B cell (primary cell): ENCODE measurements at regions not wholly inside any gene's neighbourhood (a gene's known extent, or its start where the extent isn't known, plus 50 kb on each side); places are given as distances from the start of the nearest gene placed in this dataset.

Source experiments
- ATAC-seq: fragments of 200-7000 bp; cut with Tn5 transposase; one replicate; pipeline ENCODE4 v1.10.0; 2021; ENCODE audit warnings: low read depth, mild to moderate bottlenecking, moderate number of reproducible peaks, moderate library complexity
- CTCF ChIA-PET: fragments of 350-600 bp; sonication (Branson Sonifier 250); formaldehyde crosslinking; loops from one replicate; lab custom pipeline; 2021; ENCODE audit warnings: antibody characterized with exemption, inconsistent platforms; lab: Charles Lee
- POLR2A ChIA-PET: fragments of 350-600 bp; sonication (Branson Sonifier 250); formaldehyde crosslinking; loops from one replicate; lab custom pipeline; 2021; ENCODE audit warnings: antibody characterized with exemption; lab: Charles Lee
- DNase-seq: peaks from one replicate; pipeline ENCODE4 v3.0.0; 2013
- H2AFZ ChIP-seq: 2 replicates; pipeline ENCODE4 v1.6.1; 2012; ENCODE audit warnings: mild to moderate bottlenecking, low read depth, low read length; ENCODE audit not compliant: insufficient read depth, poor library complexity, severe bottlenecking
- H3K27ac ChIP-seq, 2 donors: 1 replicate in 1 of 2; 2 replicates in 1 of 2; pipeline ENCODE4 v1.5.1; 2012 to 2013; ENCODE audit warnings: low read length in 2 of 2, mild to moderate bottlenecking in 2 of 2, moderate library complexity in 1 of 2
- H3K27me3 ChIP-seq, 4 experiments: fragments of 200-600 bp in 1 of 4; sonication (generic) in 1 of 4; replicated peaks in 1 of 4; 1 replicate in 2 of 4; 2 replicates in 2 of 4; pipeline versions ENCODE4 v1.6.1 to v1.7.0; 2013 to 2016; ENCODE audit warnings: low read length in 3 of 4, mild to moderate bottlenecking in 2 of 4, mixed read lengths in 1 of 4, moderate library complexity in 1 of 4; ENCODE audit not compliant: insufficient read depth in 4 of 4, control insufficient read depth in 3 of 4; ENCODE audit errors: control extremely low read depth in 1 of 4
- H3K36me3 ChIP-seq, 2 experiments: replicated peaks in 1 of 2; 1 replicate in 1 of 2; 2 replicates in 1 of 2; pipeline versions ENCODE4 v1.6.1 to v1.7.1; 2013; ENCODE audit warnings: low read length in 1 of 2; ENCODE audit not compliant: insufficient read depth in 2 of 2, control insufficient read depth in 1 of 2; ENCODE audit errors: control extremely low read depth in 1 of 2, extremely low read depth in 1 of 2
- H3K4me1 ChIP-seq, 2 donors: fragments of 200-600 bp in 1 of 2; sonication (generic) in 1 of 2; 1 replicate in 1 of 2; 2 replicates in 1 of 2; pipeline versions ENCODE4 v1.5.1 to v1.6.1; 2013 to 2017; ENCODE audit warnings: low read length in 2 of 2; ENCODE audit not compliant: control insufficient read depth in 2 of 2, insufficient read depth in 2 of 2
- H3K4me2 ChIP-seq: replicated peaks from 2 replicates; pipeline ENCODE3; 2012; ENCODE audit warnings: mild to moderate bottlenecking, low read depth, low read length; ENCODE audit not compliant: poor library complexity, severe bottlenecking
- H3K4me3 ChIP-seq, 5 experiments: fragments of 200-600 bp in 1 of 5; sonication (generic) in 1 of 5; 1 replicate in 3 of 5; 2 replicates in 2 of 5; pipeline versions ENCODE4 v1.5.1 to v1.7.0; 2011 to 2016; ENCODE audit warnings: low read length in 4 of 5, mild to moderate bottlenecking in 4 of 5, low read depth in 2 of 5, control low read depth in 1 of 5, moderate library complexity in 1 of 5; ENCODE audit not compliant: insufficient read depth in 1 of 5; ENCODE audit errors: control extremely low read depth in 1 of 5, extremely low read depth in 1 of 5
- H3K79me2 ChIP-seq: fragments of 200-600 bp; sonication (generic); one replicate; pipeline ENCODE4 v1.6.0; 2016; ENCODE audit warnings: low read length; ENCODE audit not compliant: control insufficient read depth, insufficient read depth
- H3K9ac ChIP-seq: fragments of 200-600 bp; sonication (generic); 2 replicates; pipeline ENCODE4 v1.6.1; 2017; ENCODE audit warnings: mild to moderate bottlenecking, low read length, moderate library complexity
- H3K9me3 ChIP-seq, 3 donors: one replicate each; pipeline versions ENCODE4 v1.6.1 to v1.7.1; 2013; ENCODE audit warnings: low read length in 2 of 3; ENCODE audit not compliant: control insufficient read depth in 2 of 3, insufficient read depth in 1 of 3; ENCODE audit errors: control extremely low read depth in 1 of 3
- H4K20me1 ChIP-seq: 2 replicates; pipeline ENCODE4 v1.6.0; 2012; ENCODE audit warnings: mild to moderate bottlenecking, low read length; ENCODE audit not compliant: insufficient read depth, control insufficient read depth, poor library complexity, severe bottlenecking
- H3K27ac Mint-ChIP-seq: one replicate; pipeline ENCODE4 v1.8.0; 2021; ENCODE audit warnings: mixed read lengths
- H3K27me3 Mint-ChIP-seq: one replicate; pipeline ENCODE4 v1.8.0; 2021; ENCODE audit warnings: mixed read lengths
- H3K4me1 Mint-ChIP-seq: one replicate; pipeline ENCODE4 v1.8.0; 2021; ENCODE audit warnings: mixed read lengths
- H3K4me3 Mint-ChIP-seq: one replicate; pipeline ENCODE4 v1.8.0; 2021; ENCODE audit warnings: mixed read lengths
- H3K9me3 Mint-ChIP-seq: one replicate; pipeline ENCODE4 v1.8.0; 2022; ENCODE audit warnings: mixed read lengths; ENCODE audit not compliant: insufficient read depth
- CTCF ChIP-seq: fragments of 200-600 bp; IDR thresholded peaks from one replicate; pipeline ENCODE4 v1.8.0; 2022; ENCODE audit warnings: antibody characterized with exemption, mild to moderate bottlenecking
- EZH2 ChIP-seq: IDR thresholded peaks from 2 replicates; pipeline ENCODE4 v1.6.1; 2012; ENCODE audit warnings: borderline replicate concordance, low read depth, mild to moderate bottlenecking, moderate library complexity, low read length; ENCODE audit not compliant: insufficient read depth, poor library complexity, severe bottlenecking
- WGBS: methylation state at CpG from one replicate; pipeline ENCODE4 v1.1.5; 2013; ENCODE audit warnings: missing lambda C conversion rate; ENCODE audit not compliant: insufficient coverage; 5-methylcytosine and 5-hydroxymethylcytosine counted together
- intact Hi-C: fragments of 100-400 bp; cut with micrococcal nuclease; formaldehyde crosslinking; loops from one replicate; pipeline ENCODE4 v1.10.0; 2022

- ChIA-PET POLR2A (no interaction called here), CTCF (no interaction called here)
- intact Hi-C loops, result no loop called here
- no peak overlapping the region for H3K27ac Mint-ChIP-seq
- WGBS, result no CpG with 5 or more reads among the region's 1 CpG
- peaks cover 2% of the 10 kb centered on the region for H3K9me3 Mint-ChIP-seq
- no peaks in the 10 kb centered on the region for H3K4me1 ChIP-seq
- H3K79me2 ChIP-seq, result no peaks in the 10 kb centered on the region
- H3K4me3 ChIP-seq, result no peak overlapping the region
- no peaks in the 10 kb centered on the region for H3K4me1 Mint-ChIP-seq
- H3K36me3 ChIP-seq, result no peaks in the 10 kb centered on the region
- no peak for ATAC-seq
- no peak overlapping the region for H3K4me3 Mint-ChIP-seq
- H3K9me3 ChIP-seq, result peaks cover 0 to 14% (median 0%) of the 10 kb centered on the region in 3 donors
- no peak overlapping the region for H3K4me2 ChIP-seq
- no peaks in the 10 kb centered on the region for H3K27me3 Mint-ChIP-seq
- no peaks in the 10 kb centered on the region for H3K27me3 ChIP-seq
- no peak overlapping the region for H3K9ac ChIP-seq
- TF ChIP-seq EZH2 (no peak), CTCF (no peak)
- H3K27ac ChIP-seq, result no peak overlapping the region
- no peak for DNase-seq
- H2AFZ ChIP-seq, result no peak overlapping the region
- no peaks in the 10 kb centered on the region for H4K20me1 ChIP-seq
These were observed 1814.9 kb downstream of the SLITRK5 start for GRCh38 chr13:89486065-89486464.

- H3K4me3 ChIP-seq, result no peak overlapping the region
- no peaks in the 10 kb centered on the region for H3K27me3 Mint-ChIP-seq
- H3K4me1 Mint-ChIP-seq, result no peaks in the 10 kb centered on the region
- WGBS, result no CpG with 5 or more reads among the region's 1 CpG
- H4K20me1 ChIP-seq, result no peaks in the 10 kb centered on the region
- H3K9ac ChIP-seq, result no peak overlapping the region
- H3K4me2 ChIP-seq, result no peak overlapping the region
- no peaks in the 10 kb centered on the region for H3K27me3 ChIP-seq
- DNase-seq (no peak), ATAC-seq (no peak)
- no peaks in the 10 kb centered on the region for H3K79me2 ChIP-seq
- peaks cover 0 to 14% (median 0%) of the 10 kb centered on the region in 3 donors for H3K9me3 ChIP-seq
- H3K36me3 ChIP-seq, result no peaks in the 10 kb centered on the region
- H3K27ac ChIP-seq, result no peak overlapping the region
- H3K27ac Mint-ChIP-seq, result no peak overlapping the region
- H3K9me3 Mint-ChIP-seq, result peaks cover 5% of the 10 kb centered on the region
- POLR2A ChIA-PET, result no interaction called here
- CTCF ChIA-PET, result no interaction called here
- intact Hi-C loops, result no loop called here
- H2AFZ ChIP-seq, result no peak overlapping the region
- no peak overlapping the region for H3K4me3 Mint-ChIP-seq
- TF ChIP-seq CTCF (no peak), EZH2 (no peak)
- H3K4me1 ChIP-seq, result no peaks in the 10 kb centered on the region
These were observed 1815.5 kb downstream of the SLITRK5 start for GRCh38 chr13:89486709-89487108.
